Endothelial cell of umbilical vein (primary cell): ENCODE measurements at regions not wholly inside any gene's neighbourhood (a gene's known extent, or its start where the extent isn't known, plus 50 kb on each side); places are given as distances from the start of the nearest gene placed in this dataset.

Source experiments
- BruUV-seq: library from RNA; stranded (reverse); fragments of 400-500 nt; replicated peaks from 2 replicates; lab custom pipeline; 2021; lab: Mats Ljungman, UMichigan
- CTCF ChIA-PET: fragments of 300-600, 350-600 bp; sonication (Branson Sonifier 250); formaldehyde crosslinking; loops from one replicate; lab custom pipeline; 2021; ENCODE audit warnings: antibody characterized with exemption, inconsistent platforms; lab: Charles Lee
- POLR2A ChIA-PET: fragments of 300-600, 350-600 bp; sonication (Branson Sonifier 250); formaldehyde crosslinking; loops from one replicate; lab custom pipeline; 2021; ENCODE audit warnings: antibody characterized with exemption, inconsistent platforms; lab: Charles Lee
- DNase-seq: peaks from one replicate; pipeline ENCODE4 v3.0.0-alpha.2; 2011; ENCODE audit warnings: low read depth, low spot score
- FAIRE-seq: peaks from 2 replicates; lab custom pipeline; 2011; peaks lifted over from hg19 to GRCh38; lab: Jason Lieb, UNC
- H2AFZ ChIP-seq: 2 replicates; pipeline ENCODE4 v1.6.0; 2012; ENCODE audit warnings: low read depth, low read length, control low read depth, inconsistent platforms
- H3K27ac ChIP-seq: 2 replicates; pipeline ENCODE4 v1.5.1; 2011; ENCODE audit warnings: low read depth, mild to moderate bottlenecking, control low read depth, low read length, moderate library complexity; ENCODE audit not compliant: insufficient read depth
- H3K27me3 ChIP-seq, 2 experiments: 2 replicates each; pipeline versions ENCODE4 v1.6.0 to v1.6.1; 2011; ENCODE audit warnings: low read length in 2 of 2, mixed read lengths in 1 of 2; ENCODE audit not compliant: control insufficient read depth in 2 of 2, insufficient read depth in 2 of 2
- H3K36me3 ChIP-seq, 2 experiments: 2 replicates in 1 of 2; 3 replicates in 1 of 2; pipeline ENCODE4 v1.5.1; 2011; ENCODE audit warnings: low read length in 2 of 2, mild to moderate bottlenecking in 1 of 2, moderate library complexity in 1 of 2; ENCODE audit not compliant: control insufficient read depth in 2 of 2, insufficient read depth in 2 of 2; ENCODE audit errors: extremely low read depth in 1 of 2
- H3K4me1 ChIP-seq: 3 replicates; pipeline ENCODE4 v1.5.1; 2011; ENCODE audit warnings: mild to moderate bottlenecking, low read length; ENCODE audit not compliant: control insufficient read depth, insufficient read depth; ENCODE audit errors: extremely low read depth
- H3K4me2 ChIP-seq: 2 replicates; pipeline ENCODE4 v1.6.1; 2011; ENCODE audit warnings: low read length, control low read depth, mixed read lengths; ENCODE audit not compliant: insufficient read depth
- H3K4me3 ChIP-seq, 3 experiments: fragments of 200-600 bp in 1 of 3; sonication (generic), shearing (Covaris generic) in 1 of 3; replicated peaks in 1 of 3; 2 replicates each; pipeline ENCODE4 v1.5.1; 2011 to 2016; ENCODE audit warnings: control low read depth in 3 of 3, low read length in 3 of 3, mild to moderate bottlenecking in 2 of 3, inconsistent platforms in 1 of 3, low read depth in 1 of 3, moderate library complexity in 1 of 3; ENCODE audit not compliant: insufficient read depth in 1 of 3
- H3K79me2 ChIP-seq: 2 replicates; pipeline ENCODE4 v1.6.0; 2012; ENCODE audit warnings: low read length, inconsistent platforms; ENCODE audit not compliant: control insufficient read depth, insufficient read depth
- H3K9ac ChIP-seq: replicated peaks from 2 replicates; pipeline ENCODE3; 2011; ENCODE audit warnings: low read length, control low read depth; ENCODE audit not compliant: insufficient read depth; ENCODE audit errors: extremely low read depth
- H3K9me1 ChIP-seq: replicated peaks from 3 replicates; pipeline ENCODE4 v1.6.0; 2011; ENCODE audit warnings: mild to moderate bottlenecking, low read length; ENCODE audit not compliant: control insufficient read depth, insufficient read depth; ENCODE audit errors: extremely low read depth
- H3K9me3 ChIP-seq: replicated peaks from 2 replicates; pipeline ENCODE4 v1.5.1; 2012; ENCODE audit warnings: low read length, inconsistent platforms; ENCODE audit not compliant: control insufficient read depth, insufficient read depth
- H4K20me1 ChIP-seq: replicated peaks from 2 replicates; pipeline ENCODE3; 2011; ENCODE audit warnings: mild to moderate bottlenecking, low read length; ENCODE audit not compliant: control insufficient read depth, insufficient read depth; ENCODE audit errors: extremely low read depth
- EZH2 ChIP-seq: IDR thresholded peaks from 2 replicates; pipeline ENCODE4 v1.6.1; 2012; ENCODE audit warnings: borderline replicate concordance, low read depth, mild to moderate bottlenecking, moderate library complexity, low read length, inconsistent platforms; ENCODE audit not compliant: severe bottlenecking
- FOS ChIP-seq: IDR thresholded peaks from 2 replicates; pipeline ENCODE4 v1.6.1; 2011; ENCODE audit warnings: mild to moderate bottlenecking, low read length, moderate library complexity, borderline replicate concordance; ENCODE audit not compliant: insufficient read depth
- GATA2 ChIP-seq: IDR thresholded peaks from 2 replicates; pipeline ENCODE4 v1.7.0; 2011; ENCODE audit warnings: low read depth, mild to moderate bottlenecking, moderate library complexity, mixed read lengths, low read length; ENCODE audit not compliant: insufficient read length, insufficient read depth
- JUN ChIP-seq: IDR thresholded peaks from 2 replicates; pipeline ENCODE4 v1.6.1; 2011; ENCODE audit warnings: borderline replicate concordance, low read depth; ENCODE audit not compliant: insufficient read length, insufficient read depth
- MYC ChIP-seq: IDR thresholded peaks from one replicate; pipeline ENCODE4 v1.6.1; 2011; ENCODE audit warnings: mild to moderate bottlenecking, low read depth, low read length
- POLR2A ChIP-seq: IDR thresholded peaks from 2 replicates; pipeline ENCODE4 v1.6.1; 2012; ENCODE audit warnings: low read depth, mild to moderate bottlenecking, control low read depth, low read length
- POLR2AphosphoS5 ChIP-seq: IDR thresholded peaks from 2 replicates; pipeline ENCODE4 v1.6.1; 2012; ENCODE audit warnings: low read depth, mild to moderate bottlenecking, control low read depth, low read length, moderate library complexity; ENCODE audit not compliant: insufficient read depth
- dilution Hi-C: fragments of 300-500 bp; cut with MboI; formaldehyde crosslinking; loops from one replicate; pipeline ENCODE4 v1.15.0; 2019; ENCODE audit warnings: low sequenced_read_pairs; ENCODE audit not compliant: extremely low pct_ligation_motif_present
- intact Hi-C: fragments of 100-400 bp; cut with micrococcal nuclease; formaldehyde crosslinking; loops from one replicate; pipeline ENCODE4 v1.10.0; 2022
- TF ChIP-seq, protein P1 (sequence below): IDR thresholded peaks from 2 replicates; pipeline ENCODE4 v1.6.1; 2011; ENCODE audit not compliant: insufficient read depth, insufficient read length
- TF ChIP-seq, protein P2 (sequence below), 2 donors: IDR thresholded peaks; 1 replicate in 1 of 2; 2 replicates in 1 of 2; pipeline ENCODE4 v1.5.1; 2011; ENCODE audit warnings: low read length in 2 of 2, mild to moderate bottlenecking in 2 of 2, moderate library complexity in 2 of 2, control low read depth in 1 of 2, inconsistent platforms in 1 of 2, low read depth in 1 of 2; ENCODE audit not compliant: insufficient read depth in 1 of 2; ENCODE audit errors: extremely low read depth in 1 of 2

GRCh38 chrX:139120760-139121159, 409.2 kb upstream of the FGF13 start:
- DNase-seq (no peak), FAIRE-seq (no peak)
- no TSS peak for BruUV-seq
- H3K4me3 ChIP-seq: no peak overlapping the region
- H3K27ac ChIP-seq: no peak overlapping the region
- H3K9me3 ChIP-seq: no peaks in the 10 kb centered on the region
- no peaks in the 10 kb centered on the region for H3K36me3 ChIP-seq
- no peaks in the 10 kb centered on the region for H3K4me1 ChIP-seq
- TF ChIP-seq POLR2A (no peak), FOS (no peak), MYC (no peak), JUN (no peak), POLR2AphosphoS5 (no peak), EZH2 (no peak), GATA2 (no peak)
- TF ChIP-seq, protein P1, sequence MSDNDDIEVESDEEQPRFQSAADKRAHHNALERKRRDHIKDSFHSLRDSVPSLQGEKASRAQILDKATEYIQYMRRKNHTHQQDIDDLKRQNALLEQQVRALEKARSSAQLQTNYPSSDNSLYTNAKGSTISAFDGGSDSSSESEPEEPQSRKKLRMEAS: no peak
- TF ChIP-seq, protein P2, sequence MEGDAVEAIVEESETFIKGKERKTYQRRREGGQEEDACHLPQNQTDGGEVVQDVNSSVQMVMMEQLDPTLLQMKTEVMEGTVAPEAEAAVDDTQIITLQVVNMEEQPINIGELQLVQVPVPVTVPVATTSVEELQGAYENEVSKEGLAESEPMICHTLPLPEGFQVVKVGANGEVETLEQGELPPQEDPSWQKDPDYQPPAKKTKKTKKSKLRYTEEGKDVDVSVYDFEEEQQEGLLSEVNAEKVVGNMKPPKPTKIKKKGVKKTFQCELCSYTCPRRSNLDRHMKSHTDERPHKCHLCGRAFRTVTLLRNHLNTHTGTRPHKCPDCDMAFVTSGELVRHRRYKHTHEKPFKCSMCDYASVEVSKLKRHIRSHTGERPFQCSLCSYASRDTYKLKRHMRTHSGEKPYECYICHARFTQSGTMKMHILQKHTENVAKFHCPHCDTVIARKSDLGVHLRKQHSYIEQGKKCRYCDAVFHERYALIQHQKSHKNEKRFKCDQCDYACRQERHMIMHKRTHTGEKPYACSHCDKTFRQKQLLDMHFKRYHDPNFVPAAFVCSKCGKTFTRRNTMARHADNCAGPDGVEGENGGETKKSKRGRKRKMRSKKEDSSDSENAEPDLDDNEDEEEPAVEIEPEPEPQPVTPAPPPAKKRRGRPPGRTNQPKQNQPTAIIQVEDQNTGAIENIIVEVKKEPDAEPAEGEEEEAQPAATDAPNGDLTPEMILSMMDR (IDR thresholded peaks at IDR 0.05; ENCODE audit: extremely low read depth in 1 of 2, insufficient read depth in 1 of 2, low read depth in 1 of 2, low read length in 2 of 2): no peak
- ChIA-PET CTCF (no interaction called here), POLR2A (no interaction called here)
- no peaks in the 10 kb centered on the region for H4K20me1 ChIP-seq
- H3K4me2 ChIP-seq: no peak overlapping the region
- no peak overlapping the region for H3K9ac ChIP-seq
- H3K79me2 ChIP-seq: no peaks in the 10 kb centered on the region
- H3K27me3 ChIP-seq: no peaks in the 10 kb centered on the region
- dilution Hi-C loops (no loop called here), intact Hi-C loops (no loop called here)
- H2AFZ ChIP-seq: no peak overlapping the region
- no peaks in the 10 kb centered on the region for H3K9me1 ChIP-seq
